GM12878 (cell line): ENCODE measurements at regions not wholly inside any gene's neighbourhood (a gene's known extent, or its start where the extent isn't known, plus 50 kb on each side); places are given as distances from the start of the nearest gene placed in this dataset.

ENCODE experiments used
- ATAC-seq: fragments of 200-7000 bp; cut with Tn5 transposase; 3 replicates; pipeline ENCODE4 v1.9.1; 2020; ENCODE audit warnings: mild to moderate bottlenecking, moderate library complexity
- BruUV-seq: library from RNA; stranded (reverse); fragments of 400-500 nt; replicated peaks from 2 replicates; lab custom pipeline; 2021; lab: Mats Ljungman, UMichigan
- CTCF ChIA-PET: fragments of 300-600 bp; sonication (Branson Sonifier 250); formaldehyde crosslinking; extraction: SDS; loops from one replicate; lab custom pipeline; 2021; ENCODE audit warnings: inconsistent platforms; lab: Yijun Ruan, JAX
- POLR2A ChIA-PET: fragments of 350-600 bp; formaldehyde crosslinking; extraction: SDS; loops from one replicate; lab custom pipeline; 2021; ENCODE audit warnings: inconsistent platforms; lab: Charles Lee
- RAD21 ChIA-PET: fragments of 300-600 bp; sonication (Branson Sonifier 250); formaldehyde crosslinking; loops from one replicate; lab custom pipeline; 2023; ENCODE audit warnings: antibody characterized with exemption; ENCODE audit not compliant: unreplicated experiment; lab: Charles Lee
- SMC1A ChIA-PET: fragments of 300-600 bp; sonication (Branson Sonifier 250); formaldehyde crosslinking; loops from one replicate; lab custom pipeline; 2023; ENCODE audit not compliant: unreplicated experiment, uncharacterized antibody; lab: Charles Lee
- DNase-seq: peaks from one replicate; pipeline ENCODE4 v3.0.0-alpha.2; 2011; ENCODE audit warnings: low read depth, low spot score
- FAIRE-seq: peaks from 3 replicates; lab custom pipeline; 2011; peaks lifted over from hg19 to GRCh38; lab: Jason Lieb, UNC
- H2AFZ ChIP-seq: 2 replicates; pipeline ENCODE4 v1.6.0; 2011; ENCODE audit warnings: low read depth, low read length, control low read depth; ENCODE audit not compliant: control insufficient read depth
- H3K27ac ChIP-seq: 2 replicates; pipeline ENCODE4 v1.5.1; 2011; ENCODE audit warnings: control low read depth; ENCODE audit not compliant: control insufficient read depth, insufficient read depth
- H3K27me3 ChIP-seq, 2 experiments: replicated peaks in 1 of 2; 2 replicates each; pipeline versions ENCODE4 v1.6.0 to v1.6.1; 2011; ENCODE audit warnings: low read length in 1 of 2; ENCODE audit not compliant: control insufficient read depth in 2 of 2, insufficient read depth in 2 of 2
- H3K36me3 ChIP-seq, 2 experiments: 2 replicates each; pipeline ENCODE4 v1.5.1; 2011; ENCODE audit warnings: low read length in 1 of 2; ENCODE audit not compliant: control insufficient read depth in 2 of 2, insufficient read depth in 2 of 2
- H3K4me1 ChIP-seq: 2 replicates; pipeline ENCODE4 v1.6.1; 2011; ENCODE audit warnings: mild to moderate bottlenecking, low read length, moderate library complexity, mixed read lengths; ENCODE audit not compliant: control insufficient read depth, insufficient read depth
- H3K4me2 ChIP-seq: 2 replicates; pipeline ENCODE4 v1.6.0; 2011; ENCODE audit warnings: control low read depth; ENCODE audit not compliant: control insufficient read depth, insufficient read depth
- H3K4me3 ChIP-seq: fragments of 200-600 bp; sonication (generic); 2 replicates; pipeline ENCODE4 v1.5.1; 2016
- H3K79me2 ChIP-seq: 2 replicates; pipeline ENCODE4 v1.6.0; 2011; ENCODE audit warnings: low read length; ENCODE audit not compliant: control insufficient read depth, insufficient read depth
- H3K9ac ChIP-seq: 2 replicates; pipeline ENCODE4 v1.8.0; 2011; ENCODE audit warnings: low read length, control low read depth, mixed read lengths; ENCODE audit not compliant: control insufficient read depth, insufficient read depth
- H3K9me3 ChIP-seq: replicated peaks from 3 replicates; pipeline ENCODE4 v1.5.1; 2011; ENCODE audit warnings: mild to moderate bottlenecking, low read length; ENCODE audit not compliant: control insufficient read depth, insufficient read depth
- H4K20me1 ChIP-seq: 2 replicates; pipeline ENCODE4 v1.6.0; 2011; ENCODE audit not compliant: control insufficient read depth, insufficient read depth
- CEBPB ChIP-seq, 2 experiments: fragments of 150-350 bp in 1 of 2; IDR thresholded peaks; 2 replicates each; pipeline ENCODE4 v1.6.1; 2012 to 2014; ENCODE audit warnings: low read depth in 2 of 2, low read length in 2 of 2, borderline replicate concordance in 1 of 2, inconsistent platforms in 1 of 2
- CHD2 ChIP-seq: IDR thresholded peaks from 2 replicates; pipeline ENCODE4 v1.6.1; 2011; ENCODE audit warnings: low read depth, low read length, improper control_type of control experiment, borderline replicate concordance
- CREB1 ChIP-seq: IDR thresholded peaks from 2 replicates; pipeline ENCODE4 v1.6.1; 2012; ENCODE audit warnings: low read depth, mild to moderate bottlenecking, inconsistent platforms
- HCFC1 ChIP-seq: fragments of 150-350 bp; IDR thresholded peaks from 2 replicates; pipeline ENCODE4 v1.6.1; 2014; ENCODE audit warnings: low read length
- KLF5 ChIP-seq: fragments of 450-650 bp; IDR thresholded peaks from 2 replicates; pipeline ENCODE4 v1.6.1; 2014; ENCODE audit warnings: mild to moderate bottlenecking; ENCODE audit not compliant: partially characterized antibody
- RCOR1 ChIP-seq: conservative IDR thresholded peaks from 2 replicates; pipeline ENCODE4 v1.6.1; 2012; ENCODE audit warnings: low read depth, low read length, improper control_type of control experiment
- SREBF1 ChIP-seq: IDR thresholded peaks from 2 replicates; pipeline ENCODE4 v1.6.1; 2012; ENCODE audit warnings: mild to moderate bottlenecking, low read length
- WGBS: methylation state at CpG from one replicate; pipeline ENCODE4 v1.1.6; 2016; ENCODE audit warnings: low lambda C conversion rate; ENCODE audit not compliant: insufficient replicate concordance, insufficient coverage; ENCODE audit errors: missing lambda C conversion rate; 5-methylcytosine and 5-hydroxymethylcytosine counted together
- in situ Hi-C: fragments of 300-500 bp; cut with MboI; formaldehyde crosslinking; loops from 9 replicates; pipeline ENCODE4 v1.14.3; 2018; ENCODE audit warnings: mixed read lengths
- intact Hi-C: fragments of 100-400 bp; cut with micrococcal nuclease; formaldehyde crosslinking; loops from one replicate; pipeline ENCODE4 v1.14.2; 2022; ENCODE audit not compliant: unreplicated experiment
- TF ChIP-seq, protein P1 (sequence below): fragments of 450-650 bp; IDR thresholded peaks from 2 replicates; pipeline ENCODE4 v1.6.1; 2018; ENCODE audit warnings: borderline replicate concordance, mild to moderate bottlenecking; ENCODE audit not compliant: partially characterized antibody
- TF ChIP-seq, protein P2 (sequence below): fragments of 450-650 bp; IDR thresholded peaks from 2 replicates; pipeline ENCODE4 v1.6.1; 2017; ENCODE audit warnings: borderline replicate concordance
- TF ChIP-seq, protein P3 (sequence below): fragments of 450-650 bp; IDR thresholded peaks from 2 replicates; pipeline ENCODE4 v1.6.1; 2016; ENCODE audit warnings: mild to moderate bottlenecking
- TF ChIP-seq, protein P4 (sequence below): fragments of 450-650 bp; IDR thresholded peaks from 2 replicates; pipeline ENCODE4 v1.6.1; 2018; ENCODE audit warnings: mild to moderate bottlenecking, low read depth, moderate library complexity; ENCODE audit not compliant: partially characterized antibody

DNA sequence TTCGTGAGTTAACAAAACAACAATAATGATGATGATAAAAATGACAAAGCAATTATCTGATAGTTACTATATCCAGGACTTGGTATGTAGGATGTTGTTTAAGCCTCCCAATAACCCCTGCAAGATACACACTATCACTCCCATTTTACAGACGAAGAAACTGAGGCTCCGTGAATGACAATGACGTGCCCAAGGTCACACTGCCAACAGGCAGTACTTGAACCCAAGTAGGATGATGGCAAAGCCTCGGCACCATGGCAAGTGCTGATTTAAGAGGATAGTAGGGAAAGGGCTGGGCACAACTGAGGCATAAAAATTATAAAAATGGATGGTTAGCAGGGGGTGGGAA lies 226.8 kb upstream of the LHX5 start:
- no peak overlapping the region for H3K4me3 ChIP-seq
- ChIA-PET CTCF (no interaction called here), POLR2A (no interaction called here), RAD21 (no interaction called here), SMC1A (no interaction called here)
- 7% methylated on average over 5 of the region's 5 CpGs for WGBS
- no TSS peak for BruUV-seq
- no peaks in the 10 kb centered on the region for H4K20me1 ChIP-seq
- no peak overlapping the region for H3K9ac ChIP-seq
- H3K79me2 ChIP-seq = no peaks in the 10 kb centered on the region
- H3K4me1 ChIP-seq = no peaks in the 10 kb centered on the region
- no peak for ATAC-seq
- intact Hi-C loops = no loop called here
- peaks cover 0 to 2% of the 10 kb centered on the region in 2 experiments; a peak in 3 of 4 replicates for H3K27me3 ChIP-seq
- no peak for FAIRE-seq
- no peak overlapping the region for H2AFZ ChIP-seq
- no peak overlapping the region for H3K4me2 ChIP-seq
- TF ChIP-seq SREBF1 (no peak), RCOR1 (no peak), CEBPB (IDR thresholded peaks at IDR 0.05; ENCODE audit: borderline replicate concordance in 1 of 2, low read depth in 2 of 2, low read length in 2 of 2) (no peak), CHD2 (no peak), KLF5 (no peak), CREB1 (no peak), HCFC1 (no peak)
- TF ChIP-seq, protein P1, sequence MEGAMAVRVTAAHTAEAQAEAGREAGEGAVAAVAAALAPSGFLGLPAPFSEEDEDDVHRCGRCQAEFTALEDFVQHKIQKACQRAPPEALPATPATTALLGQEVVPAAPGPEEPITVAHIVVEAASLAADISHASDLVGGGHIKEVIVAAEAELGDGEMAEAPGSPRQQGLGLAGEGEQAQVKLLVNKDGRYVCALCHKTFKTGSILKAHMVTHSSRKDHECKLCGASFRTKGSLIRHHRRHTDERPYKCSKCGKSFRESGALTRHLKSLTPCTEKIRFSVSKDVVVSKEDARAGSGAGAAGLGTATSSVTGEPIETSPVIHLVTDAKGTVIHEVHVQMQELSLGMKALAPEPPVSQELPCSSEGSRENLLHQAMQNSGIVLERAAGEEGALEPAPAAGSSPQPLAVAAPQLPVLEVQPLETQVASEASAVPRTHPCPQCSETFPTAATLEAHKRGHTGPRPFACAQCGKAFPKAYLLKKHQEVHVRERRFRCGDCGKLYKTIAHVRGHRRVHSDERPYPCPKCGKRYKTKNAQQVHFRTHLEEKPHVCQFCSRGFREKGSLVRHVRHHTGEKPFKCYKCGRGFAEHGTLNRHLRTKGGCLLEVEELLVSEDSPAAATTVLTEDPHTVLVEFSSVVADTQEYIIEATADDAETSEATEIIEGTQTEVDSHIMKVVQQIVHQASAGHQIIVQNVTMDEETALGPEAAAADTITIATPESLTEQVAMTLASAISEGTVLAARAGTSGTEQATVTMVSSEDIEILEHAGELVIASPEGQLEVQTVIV = no peak
- TF ChIP-seq, protein P2, sequence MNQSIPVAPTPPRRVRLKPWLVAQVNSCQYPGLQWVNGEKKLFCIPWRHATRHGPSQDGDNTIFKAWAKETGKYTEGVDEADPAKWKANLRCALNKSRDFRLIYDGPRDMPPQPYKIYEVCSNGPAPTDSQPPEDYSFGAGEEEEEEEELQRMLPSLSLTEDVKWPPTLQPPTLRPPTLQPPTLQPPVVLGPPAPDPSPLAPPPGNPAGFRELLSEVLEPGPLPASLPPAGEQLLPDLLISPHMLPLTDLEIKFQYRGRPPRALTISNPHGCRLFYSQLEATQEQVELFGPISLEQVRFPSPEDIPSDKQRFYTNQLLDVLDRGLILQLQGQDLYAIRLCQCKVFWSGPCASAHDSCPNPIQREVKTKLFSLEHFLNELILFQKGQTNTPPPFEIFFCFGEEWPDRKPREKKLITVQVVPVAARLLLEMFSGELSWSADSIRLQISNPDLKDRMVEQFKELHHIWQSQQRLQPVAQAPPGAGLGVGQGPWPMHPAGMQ = no peak
- TF ChIP-seq, protein P3, sequence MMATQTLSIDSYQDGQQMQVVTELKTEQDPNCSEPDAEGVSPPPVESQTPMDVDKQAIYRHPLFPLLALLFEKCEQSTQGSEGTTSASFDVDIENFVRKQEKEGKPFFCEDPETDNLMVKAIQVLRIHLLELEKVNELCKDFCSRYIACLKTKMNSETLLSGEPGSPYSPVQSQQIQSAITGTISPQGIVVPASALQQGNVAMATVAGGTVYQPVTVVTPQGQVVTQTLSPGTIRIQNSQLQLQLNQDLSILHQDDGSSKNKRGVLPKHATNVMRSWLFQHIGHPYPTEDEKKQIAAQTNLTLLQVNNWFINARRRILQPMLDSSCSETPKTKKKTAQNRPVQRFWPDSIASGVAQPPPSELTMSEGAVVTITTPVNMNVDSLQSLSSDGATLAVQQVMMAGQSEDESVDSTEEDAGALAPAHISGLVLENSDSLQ = no peak
- TF ChIP-seq, protein P4, sequence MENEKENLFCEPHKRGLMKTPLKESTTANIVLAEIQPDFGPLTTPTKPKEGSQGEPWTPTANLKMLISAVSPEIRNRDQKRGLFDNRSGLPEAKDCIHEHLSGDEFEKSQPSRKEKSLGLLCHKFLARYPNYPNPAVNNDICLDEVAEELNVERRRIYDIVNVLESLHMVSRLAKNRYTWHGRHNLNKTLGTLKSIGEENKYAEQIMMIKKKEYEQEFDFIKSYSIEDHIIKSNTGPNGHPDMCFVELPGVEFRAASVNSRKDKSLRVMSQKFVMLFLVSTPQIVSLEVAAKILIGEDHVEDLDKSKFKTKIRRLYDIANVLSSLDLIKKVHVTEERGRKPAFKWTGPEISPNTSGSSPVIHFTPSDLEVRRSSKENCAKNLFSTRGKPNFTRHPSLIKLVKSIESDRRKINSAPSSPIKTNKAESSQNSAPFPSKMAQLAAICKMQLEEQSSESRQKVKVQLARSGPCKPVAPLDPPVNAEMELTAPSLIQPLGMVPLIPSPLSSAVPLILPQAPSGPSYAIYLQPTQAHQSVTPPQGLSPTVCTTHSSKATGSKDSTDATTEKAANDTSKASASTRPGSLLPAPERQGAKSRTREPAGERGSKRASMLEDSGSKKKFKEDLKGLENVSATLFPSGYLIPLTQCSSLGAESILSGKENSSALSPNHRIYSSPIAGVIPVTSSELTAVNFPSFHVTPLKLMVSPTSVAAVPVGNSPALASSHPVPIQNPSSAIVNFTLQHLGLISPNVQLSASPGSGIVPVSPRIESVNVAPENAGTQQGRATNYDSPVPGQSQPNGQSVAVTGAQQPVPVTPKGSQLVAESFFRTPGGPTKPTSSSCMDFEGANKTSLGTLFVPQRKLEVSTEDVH = no peak
- no peak overlapping the region for H3K27ac ChIP-seq
- no peak for DNase-seq
- H3K9me3 ChIP-seq = no peaks in the 10 kb centered on the region; the same call in 2 of the 3 replicates
- in situ Hi-C loops = no loop called here
- no peaks in the 10 kb centered on the region for H3K36me3 ChIP-seq
